Retinal pigment epithelial cell (primary cell): ENCODE measurements at regions not wholly inside any gene's neighbourhood (a gene's known extent, or its start where the extent isn't known, plus 50 kb on each side); places are given as distances from the start of the nearest gene placed in this dataset.

ENCODE experiments used
- DNase-seq: peaks from one replicate; pipeline ENCODE4 v3.0.0-alpha.2; 2010; ENCODE audit warnings: low read depth
- H3K4me3 ChIP-seq: 2 replicates; pipeline ENCODE4 v1.5.1; 2011; ENCODE audit warnings: mild to moderate bottlenecking, low read length, control low read depth, moderate library complexity
- CTCF ChIP-seq: conservative IDR thresholded peaks from 2 replicates; pipeline ENCODE4 v1.5.1; 2011; ENCODE audit warnings: low read depth, low read length, control low read depth, inconsistent platforms

- DNase-seq: no peak
- no peak overlapping the region for H3K4me3 ChIP-seq
- TF ChIP-seq CTCF: no peak
Measured at GRCh38 chr1:94621395-94621794, 79.8 kb upstream of the F3 start.

GRCh38 chr1:94620345-94621031 lies 78.9 kb upstream of the F3 start:
- TF ChIP-seq CTCF: no peak
- DNase-seq: no peak
- H3K4me3 ChIP-seq: no peak overlapping the region

- no peak overlapping the region for H3K4me3 ChIP-seq
- DNase-seq: no peak
- no peak for TF ChIP-seq CTCF
Measured at GRCh38 chr1:94619731-94620130, 78.2 kb upstream of the F3 start.

- TF ChIP-seq CTCF: no peak
- no peak for DNase-seq
- H3K4me3 ChIP-seq: no peak overlapping the region
Measured at GRCh38 chr1:94617957-94618739, 76.6 kb upstream of the F3 start.

GRCh38 chr1:94617134-94617805 lies 75.7 kb upstream of the F3 start:
- TF ChIP-seq CTCF: no peak
- DNase-seq: no peak
- H3K4me3 ChIP-seq: no peak overlapping the region

- TF ChIP-seq CTCF: no peak
- no peak for DNase-seq
- H3K4me3 ChIP-seq: no peak overlapping the region
Measured at GRCh38 chr1:94616506-94616905, 74.9 kb upstream of the F3 start.
